ENCODE measurements at regions not wholly inside any gene's neighbourhood (a gene's known extent, or its start where the extent isn't known, plus 50 kb on each side); places are given as distances from the start of the nearest gene placed in this dataset.

GRCh38 chr16:27706866-27707685 lies 157.1 kb downstream of the KATNIP start:
- no peaks in the 10 kb centered on the region for H4K20me1 ChIP-seq (ENCODE audit: control insufficient read depth, insufficient read depth, insufficient read length)
- H3K79me1 ChIP-seq (ENCODE audit: insufficient read depth, low read depth, low read length, poor library complexity, severe bottlenecking): no peaks in the 10 kb centered on the region
- no peak overlapping the region for H2BK120ac ChIP-seq (ENCODE audit: low read depth, low read length, poor library complexity, severe bottlenecking)
- H4K91ac ChIP-seq (ENCODE audit: insufficient read length, low read depth, low read length): no peak overlapping the region
- no peak overlapping the region for H3K14ac ChIP-seq (ENCODE audit: insufficient read depth, low read length)
- no peak overlapping the region for H3T11ph ChIP-seq (ENCODE audit: low read length)
- H2BK20ac ChIP-seq (ENCODE audit: low read depth, low read length, poor library complexity, severe bottlenecking): no peak overlapping the region
- no peak overlapping the region for H3K27ac ChIP-seq (ENCODE audit: insufficient read length, low read depth, low read length)
- no peak overlapping the region for H3K18ac ChIP-seq (ENCODE audit: insufficient read length, low read depth, low read length)
- H4K5ac ChIP-seq (ENCODE audit: insufficient read length, low read depth, low read length): no peak overlapping the region
- no peak overlapping the region for H3K23ac ChIP-seq (ENCODE audit: insufficient read length, low read depth, low read length)
- no peaks in the 10 kb centered on the region for H3K9me3 ChIP-seq (ENCODE audit: control insufficient read depth, low read depth, low read length)
- no peak overlapping the region for H3K56ac ChIP-seq (ENCODE audit: insufficient read length, low read depth, low read length)
- no peak overlapping the region for H2BK12ac ChIP-seq (ENCODE audit: insufficient read length, low read depth, low read length)
- no peak for TF ChIP-seq CTCF (conservative IDR thresholded peaks at IDR 0.05)
- H2BK5ac ChIP-seq (ENCODE audit: insufficient read length, low read length): no peak overlapping the region
- Mint-ChIP-seq H3K9me3 (no peaks in the 10 kb centered on the region), H3K27me3 (ENCODE audit: low read depth) (no peaks in the 10 kb centered on the region), H3K4me1 (peaks cover 18 to 22% of the 10 kb centered on the region in 2 experiments), H3K36me3 (ENCODE audit: insufficient read depth in 1 of 3, low read depth in 3 of 3) (peaks cover 0 to 14% (median 8%) of the 10 kb centered on the region in 3 experiments; a peak in 6 of 7 replicates), H3K27ac (no peak overlapping the region; a peak in 1 of 7 replicates), H3K4me3 (no peak overlapping the region)
- H3K4me2 ChIP-seq (ENCODE audit: insufficient read depth, insufficient read length, low read length): no peak overlapping the region
- no peak overlapping the region for H2BK15ac ChIP-seq (ENCODE audit: low read depth, low read length)
- H3K9ac ChIP-seq (ENCODE audit: extremely low read depth, insufficient read length, low read length): no peak overlapping the region
- H3K4me1 ChIP-seq (ENCODE audit: insufficient read depth, low read length): peaks cover 3% of the 10 kb centered on the region; the same call in 1 of the 2 replicates
- no peak overlapping the region for H4K8ac ChIP-seq (replicated peaks; ENCODE audit: insufficient read length, low read depth, low read length)
- H3K79me2 ChIP-seq (ENCODE audit: insufficient read depth, low read length): no peaks in the 10 kb centered on the region
- no peaks in the 10 kb centered on the region for H3K27me3 ChIP-seq (ENCODE audit: insufficient read depth, low read length)
- no peak overlapping the region for H2AFZ ChIP-seq (ENCODE audit: low read length)
- no CpG with 5 or more reads among the region's 16 CpGs for WGBS (ENCODE audit: extremely low coverage, insufficient read length, low lambda C conversion rate)
- H3K4ac ChIP-seq (ENCODE audit: low read depth, low read length): no peak overlapping the region
- no peak overlapping the region for H2AK5ac ChIP-seq (ENCODE audit: insufficient read length, low read length)
- no peak for DNase-seq
- H3K23me2 ChIP-seq (ENCODE audit: insufficient read length, low read depth, low read length, poor library complexity, severe bottlenecking): no peaks in the 10 kb centered on the region
